Endothelial cell of umbilical vein (primary cell): ENCODE measurements at regions not wholly inside any gene's neighbourhood (a gene's known extent, or its start where the extent isn't known, plus 50 kb on each side); places are given as distances from the start of the nearest gene placed in this dataset.

Experiments used
- BruUV-seq: library from RNA; stranded (reverse); fragments of 400-500 nt; replicated peaks from 2 replicates; lab custom pipeline; 2021; lab: Mats Ljungman, UMichigan
- CTCF ChIA-PET: fragments of 300-600, 350-600 bp; sonication (Branson Sonifier 250); formaldehyde crosslinking; loops from one replicate; lab custom pipeline; 2021; ENCODE audit warnings: antibody characterized with exemption, inconsistent platforms; lab: Charles Lee
- POLR2A ChIA-PET: fragments of 300-600, 350-600 bp; sonication (Branson Sonifier 250); formaldehyde crosslinking; loops from one replicate; lab custom pipeline; 2021; ENCODE audit warnings: antibody characterized with exemption, inconsistent platforms; lab: Charles Lee
- DNase-seq: peaks from one replicate; pipeline ENCODE4 v3.0.0-alpha.2; 2011; ENCODE audit warnings: low read depth, low spot score
- FAIRE-seq: peaks from 2 replicates; lab custom pipeline; 2011; peaks lifted over from hg19 to GRCh38; lab: Jason Lieb, UNC
- H2AFZ ChIP-seq: 2 replicates; pipeline ENCODE4 v1.6.0; 2012; ENCODE audit warnings: low read depth, low read length, control low read depth, inconsistent platforms
- H3K27ac ChIP-seq: 2 replicates; pipeline ENCODE4 v1.5.1; 2011; ENCODE audit warnings: low read depth, mild to moderate bottlenecking, control low read depth, low read length, moderate library complexity; ENCODE audit not compliant: insufficient read depth
- H3K27me3 ChIP-seq, 2 experiments: 2 replicates each; pipeline versions ENCODE4 v1.6.0 to v1.6.1; 2011; ENCODE audit warnings: low read length in 2 of 2, mixed read lengths in 1 of 2; ENCODE audit not compliant: control insufficient read depth in 2 of 2, insufficient read depth in 2 of 2
- H3K36me3 ChIP-seq, 2 experiments: 2 replicates in 1 of 2; 3 replicates in 1 of 2; pipeline ENCODE4 v1.5.1; 2011; ENCODE audit warnings: low read length in 2 of 2, mild to moderate bottlenecking in 1 of 2, moderate library complexity in 1 of 2; ENCODE audit not compliant: control insufficient read depth in 2 of 2, insufficient read depth in 2 of 2; ENCODE audit errors: extremely low read depth in 1 of 2
- H3K4me1 ChIP-seq: 3 replicates; pipeline ENCODE4 v1.5.1; 2011; ENCODE audit warnings: mild to moderate bottlenecking, low read length; ENCODE audit not compliant: control insufficient read depth, insufficient read depth; ENCODE audit errors: extremely low read depth
- H3K4me2 ChIP-seq: 2 replicates; pipeline ENCODE4 v1.6.1; 2011; ENCODE audit warnings: low read length, control low read depth, mixed read lengths; ENCODE audit not compliant: insufficient read depth
- H3K4me3 ChIP-seq, 3 experiments: fragments of 200-600 bp in 1 of 3; sonication (generic), shearing (Covaris generic) in 1 of 3; replicated peaks in 1 of 3; 2 replicates each; pipeline ENCODE4 v1.5.1; 2011 to 2016; ENCODE audit warnings: control low read depth in 3 of 3, low read length in 3 of 3, mild to moderate bottlenecking in 2 of 3, inconsistent platforms in 1 of 3, low read depth in 1 of 3, moderate library complexity in 1 of 3; ENCODE audit not compliant: insufficient read depth in 1 of 3
- H3K79me2 ChIP-seq: 2 replicates; pipeline ENCODE4 v1.6.0; 2012; ENCODE audit warnings: low read length, inconsistent platforms; ENCODE audit not compliant: control insufficient read depth, insufficient read depth
- H3K9ac ChIP-seq: replicated peaks from 2 replicates; pipeline ENCODE3; 2011; ENCODE audit warnings: low read length, control low read depth; ENCODE audit not compliant: insufficient read depth; ENCODE audit errors: extremely low read depth
- H3K9me1 ChIP-seq: replicated peaks from 3 replicates; pipeline ENCODE4 v1.6.0; 2011; ENCODE audit warnings: mild to moderate bottlenecking, low read length; ENCODE audit not compliant: control insufficient read depth, insufficient read depth; ENCODE audit errors: extremely low read depth
- H3K9me3 ChIP-seq: replicated peaks from 2 replicates; pipeline ENCODE4 v1.5.1; 2012; ENCODE audit warnings: low read length, inconsistent platforms; ENCODE audit not compliant: control insufficient read depth, insufficient read depth
- H4K20me1 ChIP-seq: replicated peaks from 2 replicates; pipeline ENCODE3; 2011; ENCODE audit warnings: mild to moderate bottlenecking, low read length; ENCODE audit not compliant: control insufficient read depth, insufficient read depth; ENCODE audit errors: extremely low read depth
- EZH2 ChIP-seq: IDR thresholded peaks from 2 replicates; pipeline ENCODE4 v1.6.1; 2012; ENCODE audit warnings: borderline replicate concordance, low read depth, mild to moderate bottlenecking, moderate library complexity, low read length, inconsistent platforms; ENCODE audit not compliant: severe bottlenecking
- MYC ChIP-seq: IDR thresholded peaks from one replicate; pipeline ENCODE4 v1.6.1; 2011; ENCODE audit warnings: mild to moderate bottlenecking, low read depth, low read length
- POLR2A ChIP-seq: IDR thresholded peaks from 2 replicates; pipeline ENCODE4 v1.6.1; 2012; ENCODE audit warnings: low read depth, mild to moderate bottlenecking, control low read depth, low read length
- POLR2AphosphoS5 ChIP-seq: IDR thresholded peaks from 2 replicates; pipeline ENCODE4 v1.6.1; 2012; ENCODE audit warnings: low read depth, mild to moderate bottlenecking, control low read depth, low read length, moderate library complexity; ENCODE audit not compliant: insufficient read depth
- dilution Hi-C: fragments of 300-500 bp; cut with MboI; formaldehyde crosslinking; loops from one replicate; pipeline ENCODE4 v1.15.0; 2019; ENCODE audit warnings: low sequenced_read_pairs; ENCODE audit not compliant: extremely low pct_ligation_motif_present
- intact Hi-C: fragments of 100-400 bp; cut with micrococcal nuclease; formaldehyde crosslinking; loops from one replicate; pipeline ENCODE4 v1.10.0; 2022
- TF ChIP-seq, protein P1 (sequence below), 2 donors: IDR thresholded peaks; 1 replicate in 1 of 2; 2 replicates in 1 of 2; pipeline ENCODE4 v1.5.1; 2011; ENCODE audit warnings: low read length in 2 of 2, mild to moderate bottlenecking in 2 of 2, moderate library complexity in 2 of 2, control low read depth in 1 of 2, inconsistent platforms in 1 of 2, low read depth in 1 of 2; ENCODE audit not compliant: insufficient read depth in 1 of 2; ENCODE audit errors: extremely low read depth in 1 of 2
- TF ChIP-seq, protein P2 (sequence below): IDR thresholded peaks from 2 replicates; pipeline ENCODE4 v1.6.1; 2011; ENCODE audit not compliant: insufficient read depth, insufficient read length

DNA sequence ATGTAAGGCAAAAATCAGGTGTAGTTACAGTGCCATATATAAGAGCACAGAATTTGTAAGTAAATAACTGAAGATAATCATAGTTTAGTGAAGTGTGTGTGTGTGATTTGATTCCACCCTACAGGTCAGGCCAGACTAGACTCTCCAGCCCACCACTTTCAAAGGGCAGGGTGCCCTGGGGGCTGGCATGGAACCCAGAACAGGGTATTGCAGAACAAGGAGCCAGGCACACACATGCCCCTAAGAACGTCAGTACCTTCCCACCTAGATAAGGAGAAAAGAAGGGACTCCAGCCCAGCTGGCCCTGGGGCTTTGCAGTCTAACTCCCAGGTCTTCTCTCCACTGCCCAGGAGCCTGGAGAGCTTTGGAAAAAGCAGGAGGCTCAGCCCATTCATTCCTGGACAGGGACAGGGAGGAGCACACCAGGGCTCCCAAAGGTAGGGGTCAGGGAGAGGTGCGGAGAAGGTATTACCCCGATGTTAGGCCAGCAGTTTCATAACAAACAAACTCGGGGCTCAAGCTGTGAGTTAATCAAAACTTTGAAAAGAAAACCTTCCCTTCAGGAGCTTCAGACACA lies 149.7 kb upstream of the VANGL1 start:
- DNase-seq, result no peak
- H3K27ac ChIP-seq, result no peak overlapping the region
- no peaks in the 10 kb centered on the region for H3K4me1 ChIP-seq
- no peak overlapping the region for H3K4me3 ChIP-seq
- dilution Hi-C loops (no loop called here), intact Hi-C loops (no loop called here)
- H2AFZ ChIP-seq, result no peak overlapping the region
- no peak overlapping the region for H3K4me2 ChIP-seq
- no peaks in the 10 kb centered on the region for H3K9me3 ChIP-seq
- peaks cover 0 to 3% of the 10 kb centered on the region in 2 experiments for H3K27me3 ChIP-seq
- no peaks in the 10 kb centered on the region for H4K20me1 ChIP-seq
- H3K9me1 ChIP-seq, result no peaks in the 10 kb centered on the region
- TF ChIP-seq, protein P1, sequence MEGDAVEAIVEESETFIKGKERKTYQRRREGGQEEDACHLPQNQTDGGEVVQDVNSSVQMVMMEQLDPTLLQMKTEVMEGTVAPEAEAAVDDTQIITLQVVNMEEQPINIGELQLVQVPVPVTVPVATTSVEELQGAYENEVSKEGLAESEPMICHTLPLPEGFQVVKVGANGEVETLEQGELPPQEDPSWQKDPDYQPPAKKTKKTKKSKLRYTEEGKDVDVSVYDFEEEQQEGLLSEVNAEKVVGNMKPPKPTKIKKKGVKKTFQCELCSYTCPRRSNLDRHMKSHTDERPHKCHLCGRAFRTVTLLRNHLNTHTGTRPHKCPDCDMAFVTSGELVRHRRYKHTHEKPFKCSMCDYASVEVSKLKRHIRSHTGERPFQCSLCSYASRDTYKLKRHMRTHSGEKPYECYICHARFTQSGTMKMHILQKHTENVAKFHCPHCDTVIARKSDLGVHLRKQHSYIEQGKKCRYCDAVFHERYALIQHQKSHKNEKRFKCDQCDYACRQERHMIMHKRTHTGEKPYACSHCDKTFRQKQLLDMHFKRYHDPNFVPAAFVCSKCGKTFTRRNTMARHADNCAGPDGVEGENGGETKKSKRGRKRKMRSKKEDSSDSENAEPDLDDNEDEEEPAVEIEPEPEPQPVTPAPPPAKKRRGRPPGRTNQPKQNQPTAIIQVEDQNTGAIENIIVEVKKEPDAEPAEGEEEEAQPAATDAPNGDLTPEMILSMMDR (IDR thresholded peaks at IDR 0.05; ENCODE audit: extremely low read depth in 1 of 2, insufficient read depth in 1 of 2, low read depth in 1 of 2, low read length in 2 of 2), result no peak
- no peak for TF ChIP-seq MYC
- no peak for TF ChIP-seq POLR2AphosphoS5
- no peak for FAIRE-seq
- BruUV-seq, result no TSS peak
- no peak overlapping the region for H3K9ac ChIP-seq
- no peaks in the 10 kb centered on the region for H3K79me2 ChIP-seq
- no peaks in the 10 kb centered on the region for H3K36me3 ChIP-seq
- ChIA-PET CTCF (interaction anchor here (1.6 kb wide), 1 partner anchor 14 kb away, joined by 3 read pairs; no protein-coding TSS in a partner anchor), POLR2A (no interaction called here)

DNA sequence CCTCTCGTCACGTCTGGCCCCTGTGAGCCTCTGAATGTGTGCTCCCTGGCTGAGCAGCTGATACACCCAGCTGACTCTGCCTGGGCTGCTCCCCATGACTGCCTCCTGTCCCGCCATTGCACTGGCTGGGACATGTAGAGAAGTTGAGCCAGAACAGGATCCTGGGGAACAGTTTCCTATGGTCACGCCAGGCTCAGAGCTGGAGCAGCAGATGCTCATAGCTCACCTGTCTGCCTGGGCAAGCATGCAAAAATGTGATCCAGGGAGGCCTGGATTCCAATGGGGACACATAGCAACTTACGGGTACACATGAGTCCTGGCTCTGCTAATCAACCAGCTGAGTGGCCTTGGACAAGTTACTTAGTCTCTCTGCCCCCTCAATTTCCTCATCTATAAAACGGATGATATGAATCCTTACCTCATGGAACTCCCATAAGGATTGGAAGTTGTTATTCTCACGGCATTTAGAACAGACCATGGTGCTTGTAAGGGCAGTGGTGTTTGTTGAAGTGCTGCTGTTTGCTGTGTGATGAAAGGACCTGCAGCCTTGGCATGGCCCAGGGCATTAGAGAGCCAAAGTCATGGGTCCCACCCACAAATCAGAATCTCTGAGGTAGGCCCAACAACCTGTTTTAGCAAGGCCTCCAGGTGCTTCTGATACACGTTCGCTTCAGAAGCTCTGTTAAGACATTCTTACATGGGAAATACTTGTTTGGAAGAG lies 150.3 kb upstream of the VANGL1 start:
- Histone ChIP-seq H3K9me1 (no peaks in the 10 kb centered on the region), H4K20me1 (no peaks in the 10 kb centered on the region), H3K9me3 (no peaks in the 10 kb centered on the region), H3K4me1 (no peaks in the 10 kb centered on the region), H3K4me3 (no peak overlapping the region), H3K4me2 (no peak overlapping the region), H3K36me3 (no peaks in the 10 kb centered on the region), H3K9ac (no peak overlapping the region), H3K27ac (no peak overlapping the region), H2AFZ (no peak overlapping the region), H3K27me3 (peaks cover 0 to 3% of the 10 kb centered on the region in 2 experiments), H3K79me2 (no peaks in the 10 kb centered on the region)
- dilution Hi-C loops (no loop called here), intact Hi-C loops (no loop called here)
- ChIA-PET CTCF (interaction anchor here (1.6 kb wide), 1 partner anchor 15 kb away, joined by 3 read pairs; no protein-coding TSS in a partner anchor), POLR2A (no interaction called here)
- DNase-seq (no peak), FAIRE-seq (no peak)
- BruUV-seq, result no TSS peak
- no peak for TF ChIP-seq POLR2A
- TF ChIP-seq, protein P2, sequence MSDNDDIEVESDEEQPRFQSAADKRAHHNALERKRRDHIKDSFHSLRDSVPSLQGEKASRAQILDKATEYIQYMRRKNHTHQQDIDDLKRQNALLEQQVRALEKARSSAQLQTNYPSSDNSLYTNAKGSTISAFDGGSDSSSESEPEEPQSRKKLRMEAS, result no peak
- TF ChIP-seq EZH2, result no peak
